ENCODE measurements at regions not wholly inside any gene's neighbourhood (a gene's known extent, or its start where the extent isn't known, plus 50 kb on each side); places are given as distances from the start of the nearest gene placed in this dataset.

- no peak for TF ChIP-seq CTCF (IDR thresholded peaks at IDR 0.05; ENCODE audit: insufficient read depth, low read depth, low read length, missing control alignments)
- no peak for DNase-seq (ENCODE audit: low read depth)
- no peak overlapping the region for H3K4me3 ChIP-seq (ENCODE audit: low read length)
Measured at GRCh38 chr6:118397671-118398465, 150.2 kb upstream of the PLN start.

GRCh38 chr6:118400098-118400497, 148.0 kb upstream of the PLN start:
- no peak for DNase-seq (ENCODE audit: low read depth)
- no peak for TF ChIP-seq CTCF (IDR thresholded peaks at IDR 0.05; ENCODE audit: insufficient read depth, low read depth, low read length, missing control alignments)
- H3K4me3 ChIP-seq (ENCODE audit: low read length), result no peak overlapping the region

- H3K4me3 ChIP-seq (ENCODE audit: low read length), result no peak overlapping the region
- peak; percentile 22 for DNase-seq (ENCODE audit: low read depth)
- no peak for TF ChIP-seq CTCF (IDR thresholded peaks at IDR 0.05; ENCODE audit: insufficient read depth, low read depth, low read length, missing control alignments)
Measured at GRCh38 chr6:118400582-118400981, 147.5 kb upstream of the PLN start.

DNA sequence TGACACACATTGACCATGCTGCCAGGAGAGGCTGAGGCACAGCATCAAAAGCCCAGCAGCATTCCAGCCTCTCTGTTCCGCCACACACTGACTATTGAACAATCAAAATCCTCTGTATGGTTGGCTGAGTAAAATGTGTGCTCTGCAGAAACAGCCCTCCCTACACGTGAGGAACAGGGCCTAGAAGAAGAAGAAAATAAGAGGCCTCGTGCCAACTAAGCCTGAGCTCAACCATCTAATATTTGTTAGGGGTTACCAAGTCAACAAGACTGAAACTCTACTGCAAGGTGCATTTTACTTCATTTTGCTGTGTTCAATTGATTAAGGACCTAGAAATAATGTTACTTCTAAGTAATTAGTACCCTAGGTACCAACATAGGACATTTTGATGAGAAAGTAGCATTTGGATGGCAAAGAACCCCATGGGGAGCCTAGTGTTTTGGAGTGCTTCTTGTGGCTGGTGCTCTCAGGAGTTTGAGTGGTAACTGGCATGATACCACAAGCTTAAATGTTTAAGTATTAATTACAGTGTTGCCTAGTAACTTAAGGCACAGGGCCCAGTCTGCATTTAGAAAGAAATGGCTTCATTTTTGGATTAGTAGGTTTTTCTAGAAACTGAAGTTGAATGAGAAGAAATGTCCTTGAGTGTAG, 146.6 kb upstream of the PLN start:
- no peak overlapping the region for H3K4me3 ChIP-seq (ENCODE audit: low read length)
- no peak for DNase-seq (ENCODE audit: low read depth)
- TF ChIP-seq CTCF (IDR thresholded peaks at IDR 0.05; ENCODE audit: insufficient read depth, low read depth, low read length, missing control alignments), result no peak

DNA sequence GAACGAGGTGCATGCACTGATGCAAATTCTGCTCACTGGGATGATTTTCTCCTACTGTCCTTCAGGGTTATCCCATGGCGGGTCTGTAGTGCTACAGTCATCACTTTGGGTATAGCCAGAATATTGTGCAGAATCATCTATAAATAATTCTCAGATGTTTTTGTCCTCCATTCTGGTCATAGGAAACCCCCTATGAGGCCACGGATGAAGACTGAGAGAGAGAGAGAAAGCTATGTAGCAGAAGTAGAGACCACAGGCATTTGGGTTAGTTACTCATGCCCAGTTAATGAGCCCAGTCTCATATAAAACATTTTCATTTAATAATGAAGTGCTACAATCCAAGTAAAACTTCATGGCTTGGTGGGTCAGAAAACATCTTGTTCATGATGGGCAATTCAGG, 145.1 kb upstream of the PLN start:
- H3K4me3 ChIP-seq (ENCODE audit: low read length), result no peak overlapping the region
- no peak for DNase-seq (ENCODE audit: low read depth)

DNA sequence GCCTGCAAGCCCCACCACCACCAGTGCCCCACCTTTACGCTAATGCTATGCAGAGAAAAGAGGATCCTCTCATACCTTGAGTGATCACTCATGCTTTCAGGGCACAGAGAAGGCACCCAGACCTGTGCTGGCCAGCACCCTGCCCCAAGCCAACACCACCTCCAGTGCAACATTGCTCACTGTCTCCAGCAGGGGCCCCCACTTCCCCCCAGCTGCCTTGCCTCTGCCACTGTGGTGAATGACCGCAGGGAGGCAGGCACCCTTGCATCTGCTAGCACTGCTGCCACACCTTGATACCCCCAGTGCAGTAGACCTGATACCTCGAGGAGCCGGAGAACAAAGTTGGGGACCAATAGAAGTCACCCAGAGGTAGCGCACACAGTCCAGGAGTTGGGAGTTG, 139.2 kb upstream of the PLN start:
- H3K4me3 ChIP-seq (ENCODE audit: low read length), result no peak overlapping the region
- DNase-seq (ENCODE audit: low read depth), result no peak
- no peak for TF ChIP-seq CTCF (IDR thresholded peaks at IDR 0.05; ENCODE audit: insufficient read depth, low read depth, low read length, missing control alignments)

More for the DNA sequence above, 145.1 kb upstream of the PLN start:
- no peak for TF ChIP-seq CTCF (IDR thresholded peaks at IDR 0.05; ENCODE audit: insufficient read depth, low read depth, low read length, missing control alignments)

All from epithelial cell of esophagus (primary cell).